Trophoblast cell (in vitro differentiated cells and primary cell): ENCODE measurements at regions not wholly inside any gene's neighbourhood (a gene's known extent, or its start where the extent isn't known, plus 50 kb on each side); places are given as distances from the start of the nearest gene placed in this dataset.

Experiments
- DNase-seq, 2 donors: peaks; one replicate each; pipeline ENCODE4 v3.0.0-alpha.2; 2016
- H2AFZ ChIP-seq: 2 replicates; pipeline ENCODE4 v1.6.1; 2013; ENCODE audit warnings: low read length, moderate library complexity, mild to moderate bottlenecking; ENCODE audit not compliant: insufficient read depth, poor library complexity
- H2AK5ac ChIP-seq: 2 replicates; pipeline ENCODE4 v1.6.1; 2013; ENCODE audit warnings: mild to moderate bottlenecking, low read length
- H2BK120ac ChIP-seq: 2 replicates; pipeline ENCODE4 v1.6.1; 2013; ENCODE audit warnings: low read length, mild to moderate bottlenecking, moderate library complexity; ENCODE audit not compliant: insufficient read depth, poor library complexity
- H2BK12ac ChIP-seq: 2 replicates; pipeline ENCODE4 v1.6.1; 2013; ENCODE audit warnings: mild to moderate bottlenecking, low read length, moderate library complexity
- H2BK5ac ChIP-seq: 2 replicates; pipeline ENCODE4 v1.6.1; 2013; ENCODE audit warnings: low read length, low read depth, moderate library complexity, mild to moderate bottlenecking; ENCODE audit not compliant: poor library complexity
- H3K14ac ChIP-seq: 2 replicates; pipeline ENCODE4 v1.6.1; 2013; ENCODE audit warnings: mild to moderate bottlenecking, low read length
- H3K18ac ChIP-seq: 2 replicates; pipeline ENCODE4 v1.6.1; 2013; ENCODE audit warnings: mild to moderate bottlenecking, low read length
- H3K23ac ChIP-seq: 2 replicates; pipeline ENCODE4 v1.6.1; 2013; ENCODE audit warnings: low read length
- H3K27ac ChIP-seq: 2 replicates; pipeline ENCODE4 v1.5.1; 2013; ENCODE audit warnings: low read depth, mild to moderate bottlenecking, inconsistent platforms, low read length, moderate library complexity
- H3K27me3 ChIP-seq: 2 replicates; pipeline ENCODE4 v1.6.1; 2013; ENCODE audit warnings: inconsistent platforms, mild to moderate bottlenecking, low read length, moderate library complexity; ENCODE audit not compliant: insufficient read depth
- H3K36me3 ChIP-seq, 2 experiments: 1 replicate in 1 of 2; 2 replicates in 1 of 2; pipeline ENCODE4 v1.6.1; 2013; ENCODE audit warnings: low read length in 2 of 2, mild to moderate bottlenecking in 2 of 2, moderate library complexity in 1 of 2; ENCODE audit not compliant: insufficient read depth in 2 of 2, control insufficient read depth in 1 of 2
- H3K4ac ChIP-seq: 2 replicates; pipeline ENCODE4 v1.6.1; 2013; ENCODE audit warnings: low read depth, mild to moderate bottlenecking, low read length, moderate library complexity
- H3K4me1 ChIP-seq, 2 experiments: 1 replicate in 1 of 2; 2 replicates in 1 of 2; pipeline ENCODE4 v1.6.1; 2013; ENCODE audit warnings: low read length in 2 of 2, mild to moderate bottlenecking in 2 of 2, moderate library complexity in 1 of 2; ENCODE audit not compliant: insufficient read depth in 2 of 2, control insufficient read depth in 1 of 2
- H3K4me2 ChIP-seq: 2 replicates; pipeline ENCODE4 v1.6.1; 2013; ENCODE audit warnings: inconsistent platforms, mild to moderate bottlenecking, low read length, moderate library complexity
- H3K4me3 ChIP-seq: 2 replicates; pipeline ENCODE4 v1.5.1; 2013; ENCODE audit warnings: mild to moderate bottlenecking, low read depth, low read length, inconsistent platforms
- H3K79me1 ChIP-seq: one replicate; pipeline ENCODE4 v1.6.1; 2013; ENCODE audit warnings: low read length
- H3K79me2 ChIP-seq: 2 replicates; pipeline ENCODE4 v1.6.1; 2013; ENCODE audit warnings: low read length, mild to moderate bottlenecking; ENCODE audit not compliant: control insufficient read depth, insufficient read depth, poor library complexity
- H3K9ac ChIP-seq: 2 replicates; pipeline ENCODE4 v1.6.1; 2013; ENCODE audit warnings: mild to moderate bottlenecking, low read length
- H3K9me3 ChIP-seq: 2 replicates; pipeline ENCODE4 v1.6.1; 2013; ENCODE audit warnings: low read depth, mild to moderate bottlenecking, control low read depth, inconsistent platforms, low read length; ENCODE audit not compliant: insufficient read depth
- H4K12ac ChIP-seq: 2 replicates; pipeline ENCODE4 v1.6.1; 2013; ENCODE audit warnings: low read depth, mild to moderate bottlenecking, low read length, moderate library complexity
- H4K8ac ChIP-seq: 2 replicates; pipeline ENCODE4 v1.6.1; 2013; ENCODE audit warnings: low read depth, mild to moderate bottlenecking, low read length, moderate library complexity
- H4K91ac ChIP-seq: one replicate; pipeline ENCODE4 v1.6.1; 2013; ENCODE audit warnings: low read depth, mild to moderate bottlenecking, low read length, moderate library complexity
- WGBS: extraction: QIAGEN DNeasy Blood & Tissue Kit; methylation state at CpG from one replicate; pipeline ENCODE4 v1.1.7; 2013; ENCODE audit warnings: missing lambda C conversion rate; ENCODE audit not compliant: insufficient read length, insufficient coverage; ENCODE audit errors: extremely low coverage; 5-methylcytosine and 5-hydroxymethylcytosine counted together

DNA sequence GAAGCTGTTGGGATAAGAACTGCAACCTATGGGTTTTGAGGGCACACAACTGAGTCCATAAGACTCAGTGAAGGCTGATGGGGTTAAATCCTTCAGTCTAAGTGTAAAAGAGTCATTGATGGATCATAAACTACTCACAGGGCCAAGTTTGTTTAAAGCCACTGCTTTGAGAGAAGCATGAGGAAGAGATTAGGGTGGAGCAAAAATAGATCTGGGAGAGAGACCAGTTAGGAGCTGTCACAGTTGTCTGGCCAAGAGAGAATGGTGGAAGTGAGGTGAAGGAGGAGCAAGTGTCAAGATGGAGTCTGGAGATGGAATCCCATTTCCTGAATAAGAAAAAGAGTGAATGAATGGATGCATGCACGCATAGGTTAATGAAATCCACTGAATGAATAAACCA lies 379.1 kb upstream of the CDH11 start:
- no peaks in the 10 kb centered on the region for H3K79me2 ChIP-seq
- H3K4me1 ChIP-seq, result no peaks in the 10 kb centered on the region
- no peaks in the 10 kb centered on the region for H3K27me3 ChIP-seq
- H3K9me3 ChIP-seq, result no peaks in the 10 kb centered on the region
- no peak overlapping the region for H3K4ac ChIP-seq
- H2BK12ac ChIP-seq, result no peak overlapping the region
- no peak overlapping the region for H3K18ac ChIP-seq
- no peak overlapping the region for H3K4me3 ChIP-seq
- no peak overlapping the region for H4K8ac ChIP-seq
- no peaks in the 10 kb centered on the region for H3K36me3 ChIP-seq
- H2AK5ac ChIP-seq, result no peak overlapping the region
- WGBS, result no CpG with 5 or more reads among the region's 1 CpG
- H3K23ac ChIP-seq, result no peak overlapping the region
- no peaks in the 10 kb centered on the region for H3K79me1 ChIP-seq
- H3K9ac ChIP-seq, result no peak overlapping the region
- no peak overlapping the region for H3K14ac ChIP-seq
- H3K27ac ChIP-seq, result no peak overlapping the region
- H2BK120ac ChIP-seq, result no peak overlapping the region
- DNase-seq, result no peak
- H2AFZ ChIP-seq, result no peak overlapping the region
- no peak overlapping the region for H2BK5ac ChIP-seq
- no peak overlapping the region for H3K4me2 ChIP-seq
- no peak overlapping the region for H4K91ac ChIP-seq
- no peak overlapping the region for H4K12ac ChIP-seq

DNA sequence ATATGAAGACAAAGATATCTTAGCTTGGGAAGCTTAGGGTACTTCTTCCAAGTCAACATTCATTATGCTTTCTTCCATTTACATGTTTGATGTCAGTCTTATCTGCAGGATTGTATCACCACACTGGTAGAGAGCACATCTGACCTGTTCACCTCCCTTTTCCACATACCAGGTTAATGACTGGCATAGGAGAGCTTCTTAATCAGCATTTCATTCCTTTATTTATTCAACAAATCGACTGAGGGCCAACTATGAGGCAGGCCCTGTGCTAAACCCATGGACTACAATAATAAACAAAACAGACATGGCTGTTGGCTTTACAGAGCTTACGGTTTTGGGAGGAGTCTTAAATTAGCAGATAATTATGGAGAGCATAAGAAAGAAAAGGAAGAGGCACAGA lies 378.1 kb upstream of the CDH11 start:
- H4K12ac ChIP-seq, result no peak overlapping the region
- H3K23ac ChIP-seq, result no peak overlapping the region
- no peak overlapping the region for H4K8ac ChIP-seq
- H2BK12ac ChIP-seq, result no peak overlapping the region
- WGBS, result no CpG with 5 or more reads among the region's 2 CpGs
- H2BK120ac ChIP-seq, result no peak overlapping the region
- H3K14ac ChIP-seq, result no peak overlapping the region
- H3K4me1 ChIP-seq, result no peaks in the 10 kb centered on the region
- H3K9ac ChIP-seq, result no peak overlapping the region
- H3K36me3 ChIP-seq, result no peaks in the 10 kb centered on the region
- no peaks in the 10 kb centered on the region for H3K79me1 ChIP-seq
- no peak for DNase-seq
- H3K27ac ChIP-seq, result no peak overlapping the region
- H3K4ac ChIP-seq, result no peak overlapping the region
- H4K91ac ChIP-seq, result no peak overlapping the region
- no peaks in the 10 kb centered on the region for H3K9me3 ChIP-seq
- H3K4me2 ChIP-seq, result no peak overlapping the region
- no peak overlapping the region for H3K4me3 ChIP-seq
- no peaks in the 10 kb centered on the region for H3K79me2 ChIP-seq
- H2AFZ ChIP-seq, result no peak overlapping the region
- H2BK5ac ChIP-seq, result no peak overlapping the region
- H3K27me3 ChIP-seq, result no peaks in the 10 kb centered on the region
- no peak overlapping the region for H3K18ac ChIP-seq
- H2AK5ac ChIP-seq, result no peak overlapping the region

DNA sequence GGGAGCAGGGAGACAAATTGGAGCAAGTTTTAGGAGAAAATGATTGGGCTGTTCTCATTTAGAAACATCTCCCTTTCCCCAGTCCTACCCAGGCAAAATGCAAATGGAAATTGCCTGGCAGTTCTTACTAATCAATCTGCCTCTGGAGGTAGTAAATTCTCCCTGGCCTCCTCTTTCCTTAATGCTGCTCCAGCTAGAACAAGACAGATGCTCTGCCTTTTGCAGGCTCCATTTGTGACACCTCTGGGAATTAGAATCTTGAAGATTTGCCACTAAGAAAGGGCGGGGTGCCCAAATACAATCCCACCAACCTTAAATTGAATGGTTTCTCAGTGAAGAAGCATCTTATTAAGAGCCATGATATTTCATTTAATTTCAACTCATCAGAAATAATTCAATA lies 377.7 kb upstream of the CDH11 start:
- no peak overlapping the region for H4K91ac ChIP-seq
- no peak overlapping the region for H3K4me3 ChIP-seq
- no peak overlapping the region for H3K4me2 ChIP-seq
- H2AK5ac ChIP-seq, result no peak overlapping the region
- H3K9ac ChIP-seq, result no peak overlapping the region
- H3K79me2 ChIP-seq, result no peaks in the 10 kb centered on the region
- H4K12ac ChIP-seq, result no peak overlapping the region
- no peak overlapping the region for H3K4ac ChIP-seq
- H2BK5ac ChIP-seq, result no peak overlapping the region
- no CpG with 5 or more reads among the region's 1 CpG for WGBS
- no peak for DNase-seq
- no peak overlapping the region for H2BK12ac ChIP-seq
- H3K27me3 ChIP-seq, result no peaks in the 10 kb centered on the region
- no peak overlapping the region for H2BK120ac ChIP-seq
- H3K18ac ChIP-seq, result no peak overlapping the region
- H3K36me3 ChIP-seq, result no peaks in the 10 kb centered on the region
- H3K4me1 ChIP-seq, result no peaks in the 10 kb centered on the region
- H3K27ac ChIP-seq, result no peak overlapping the region
- no peak overlapping the region for H4K8ac ChIP-seq
- H2AFZ ChIP-seq, result no peak overlapping the region
- no peaks in the 10 kb centered on the region for H3K9me3 ChIP-seq
- no peaks in the 10 kb centered on the region for H3K79me1 ChIP-seq
- no peak overlapping the region for H3K23ac ChIP-seq
- no peak overlapping the region for H3K14ac ChIP-seq

DNA sequence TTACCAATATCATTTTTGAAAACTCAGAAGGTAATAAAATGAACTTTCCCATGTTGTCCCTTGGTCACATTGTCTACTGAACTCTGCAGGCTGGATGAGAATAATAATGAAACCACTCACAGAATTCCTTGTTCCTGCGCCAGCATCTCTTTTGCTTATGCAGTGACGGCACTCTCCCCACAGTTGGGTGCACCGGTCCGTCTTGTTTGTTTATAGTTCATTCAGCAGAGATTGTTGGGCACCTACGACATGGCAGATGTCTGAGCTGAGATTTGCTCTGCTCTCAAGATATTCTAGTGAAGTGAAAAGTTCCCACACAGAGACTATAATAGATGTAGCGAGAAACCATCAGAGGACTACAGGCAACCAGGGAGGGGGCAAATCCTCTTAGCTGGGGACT lies 375.7 kb upstream of the CDH11 start:
- Histone ChIP-seq H3K36me3 (no peaks in the 10 kb centered on the region), H2BK12ac (no peak overlapping the region), H3K18ac (no peak overlapping the region), H3K4me3 (no peak overlapping the region), H2BK5ac (no peak overlapping the region), H3K4me1 (no peaks in the 10 kb centered on the region), H4K12ac (no peak overlapping the region), H3K23ac (no peak overlapping the region), H4K8ac (no peak overlapping the region), H2BK120ac (no peak overlapping the region), H2AK5ac (no peak overlapping the region), H3K79me2 (no peaks in the 10 kb centered on the region), H2AFZ (no peak overlapping the region), H3K4me2 (no peak overlapping the region), H3K27me3 (no peaks in the 10 kb centered on the region), H4K91ac (no peak overlapping the region), H3K9ac (no peak overlapping the region), H3K27ac (no peak overlapping the region), H3K9me3 (no peaks in the 10 kb centered on the region), H3K4ac (no peak overlapping the region), H3K79me1 (no peaks in the 10 kb centered on the region), H3K14ac (no peak overlapping the region)
- no peak for DNase-seq
- no CpG with 5 or more reads among the region's 6 CpGs for WGBS
